HG02885 (cell line): ENCODE measurements at regions not wholly inside any gene's neighbourhood (a gene's known extent, or its start where the extent isn't known, plus 50 kb on each side); places are given as distances from the start of the nearest gene placed in this dataset.

Source experiments
- ATAC-seq: cut with Tn5 transposase; IDR thresholded peaks from one replicate; pipeline ENCODE4 v1.9.1; 2021; ENCODE audit warnings: mild to moderate bottlenecking; ENCODE audit not compliant: unreplicated experiment, poor library complexity

- ATAC-seq: peak; percentile 27
Measured at GRCh38 chr15:31236184-31237042, 90.2 kb upstream of the KLF13 start.

GRCh38 chr15:31237043-31237324, 89.7 kb upstream of the KLF13 start:
- no peak for ATAC-seq

GRCh38 chr15:31238906-31239305, 87.7 kb upstream of the KLF13 start:
- ATAC-seq: no peak

GRCh38 chr15:31239409-31239808, 87.2 kb upstream of the KLF13 start:
- no peak for ATAC-seq

GRCh38 chr15:31241888-31242522, 84.6 kb upstream of the KLF13 start:
- no peak for ATAC-seq

- no peak for ATAC-seq
Measured at GRCh38 chr15:31243895-31244294, 82.7 kb upstream of the KLF13 start.

- no peak for ATAC-seq
Measured at GRCh38 chr15:31245135-31245689, 81.4 kb upstream of the KLF13 start.

- no peak for ATAC-seq
Measured at GRCh38 chr15:31245756-31246155, 80.9 kb upstream of the KLF13 start.

GRCh38 chr15:31247404-31247803, 79.2 kb upstream of the KLF13 start:
- ATAC-seq: no peak

- ATAC-seq: no peak
Measured at GRCh38 chr15:31248263-31248662, 78.4 kb upstream of the KLF13 start.

GRCh38 chr15:31248951-31249350, 77.7 kb upstream of the KLF13 start:
- no peak for ATAC-seq

- no peak for ATAC-seq
Measured at GRCh38 chr15:31250033-31250432, 76.6 kb upstream of the KLF13 start.

GRCh38 chr15:31251165-31251564, 75.5 kb upstream of the KLF13 start:
- no peak for ATAC-seq

GRCh38 chr15:31252171-31252785, 74.4 kb upstream of the KLF13 start:
- no peak for ATAC-seq

GRCh38 chr15:31254431-31255175, 72.0 kb upstream of the KLF13 start:
- ATAC-seq: no peak

- ATAC-seq: no peak
Measured at GRCh38 chr15:31255176-31255510, 71.5 kb upstream of the KLF13 start.

- ATAC-seq: peak; percentile 61
Measured at GRCh38 chr15:31255732-31256377, 70.8 kb upstream of the KLF13 start.

GRCh38 chr15:31256378-31257265, 70.0 kb upstream of the KLF13 start:
- no peak for ATAC-seq

- no peak for ATAC-seq
Measured at GRCh38 chr15:31257286-31257685, 69.3 kb upstream of the KLF13 start.
